GM13976 (cell line): ENCODE measurements at regions not wholly inside any gene's neighbourhood (a gene's known extent, or its start where the extent isn't known, plus 50 kb on each side); places are given as distances from the start of the nearest gene placed in this dataset.
"Not testable (repeated sequence)": the region's sequence is repeated elsewhere in the genome, so short reads cannot be mapped to it uniquely, and the experiment has no call there.

ENCODE experiments used
- DNase-seq: peaks from one replicate; pipeline ENCODE4 v3.0.0; 2012; ENCODE audit warnings: low spot score
- in situ Hi-C: fragments of 300-500 bp; cut with MboI; formaldehyde crosslinking; loops from one replicate; pipeline ENCODE4 v1.12.0; 2022; ENCODE audit warnings: low sequenced_read_pairs, mixed read lengths, inconsistent platforms; ENCODE audit not compliant: unreplicated experiment
- TF ChIP-seq, protein P1 (sequence below): IDR thresholded peaks from 2 replicates; pipeline ENCODE4 v1.5.1; 2012; ENCODE audit warnings: borderline replicate concordance, mild to moderate bottlenecking; ENCODE audit not compliant: insufficient read depth; ENCODE audit errors: extremely low read depth, missing control alignments, control extremely low read depth

DNA sequence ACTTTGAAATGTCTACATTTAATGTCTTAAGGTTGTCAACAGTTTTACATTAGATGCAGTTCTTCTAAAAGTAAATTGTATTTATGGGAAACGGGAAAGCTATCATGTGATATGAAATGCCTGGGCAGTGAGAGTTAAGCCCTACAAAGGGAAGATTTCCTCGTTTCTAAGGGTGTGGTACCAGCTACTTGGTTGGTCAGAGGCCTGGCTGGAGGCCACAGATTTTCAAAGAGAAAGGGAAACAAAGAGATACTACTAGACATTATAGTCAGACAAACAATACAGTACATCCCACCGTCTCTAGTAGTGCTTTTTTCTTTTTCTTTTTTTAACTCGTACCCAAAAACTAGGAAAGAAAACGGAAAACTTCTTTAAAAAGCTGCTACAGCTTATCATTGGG lies 467.8 kb downstream of the PCDH7 start:
- no peak for DNase-seq
- in situ Hi-C loops = no loop called here
- TF ChIP-seq, protein P1, sequence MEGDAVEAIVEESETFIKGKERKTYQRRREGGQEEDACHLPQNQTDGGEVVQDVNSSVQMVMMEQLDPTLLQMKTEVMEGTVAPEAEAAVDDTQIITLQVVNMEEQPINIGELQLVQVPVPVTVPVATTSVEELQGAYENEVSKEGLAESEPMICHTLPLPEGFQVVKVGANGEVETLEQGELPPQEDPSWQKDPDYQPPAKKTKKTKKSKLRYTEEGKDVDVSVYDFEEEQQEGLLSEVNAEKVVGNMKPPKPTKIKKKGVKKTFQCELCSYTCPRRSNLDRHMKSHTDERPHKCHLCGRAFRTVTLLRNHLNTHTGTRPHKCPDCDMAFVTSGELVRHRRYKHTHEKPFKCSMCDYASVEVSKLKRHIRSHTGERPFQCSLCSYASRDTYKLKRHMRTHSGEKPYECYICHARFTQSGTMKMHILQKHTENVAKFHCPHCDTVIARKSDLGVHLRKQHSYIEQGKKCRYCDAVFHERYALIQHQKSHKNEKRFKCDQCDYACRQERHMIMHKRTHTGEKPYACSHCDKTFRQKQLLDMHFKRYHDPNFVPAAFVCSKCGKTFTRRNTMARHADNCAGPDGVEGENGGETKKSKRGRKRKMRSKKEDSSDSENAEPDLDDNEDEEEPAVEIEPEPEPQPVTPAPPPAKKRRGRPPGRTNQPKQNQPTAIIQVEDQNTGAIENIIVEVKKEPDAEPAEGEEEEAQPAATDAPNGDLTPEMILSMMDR = no peak

DNA sequence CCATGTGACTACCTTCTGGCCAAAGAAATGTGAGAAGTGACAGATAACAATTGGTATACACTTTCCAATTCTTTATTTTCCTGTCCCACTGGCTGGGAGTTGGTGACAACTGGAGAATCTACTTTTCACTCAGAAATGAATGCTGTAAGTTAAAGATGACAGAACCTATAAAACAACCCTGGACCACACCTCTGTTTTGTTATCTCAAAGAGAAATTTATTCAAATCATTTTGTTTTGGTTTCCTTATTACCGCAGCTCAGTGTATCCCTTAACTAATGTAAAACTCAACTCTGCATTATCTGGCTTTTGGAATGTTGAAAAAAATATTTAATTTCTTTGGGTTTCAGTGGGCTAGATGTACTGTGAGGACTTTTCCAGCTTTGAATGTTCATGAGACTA lies 469.8 kb downstream of the PCDH7 start:
- TF ChIP-seq, protein P1 = no peak
- no peak for DNase-seq
- in situ Hi-C loops = no loop called here

DNA sequence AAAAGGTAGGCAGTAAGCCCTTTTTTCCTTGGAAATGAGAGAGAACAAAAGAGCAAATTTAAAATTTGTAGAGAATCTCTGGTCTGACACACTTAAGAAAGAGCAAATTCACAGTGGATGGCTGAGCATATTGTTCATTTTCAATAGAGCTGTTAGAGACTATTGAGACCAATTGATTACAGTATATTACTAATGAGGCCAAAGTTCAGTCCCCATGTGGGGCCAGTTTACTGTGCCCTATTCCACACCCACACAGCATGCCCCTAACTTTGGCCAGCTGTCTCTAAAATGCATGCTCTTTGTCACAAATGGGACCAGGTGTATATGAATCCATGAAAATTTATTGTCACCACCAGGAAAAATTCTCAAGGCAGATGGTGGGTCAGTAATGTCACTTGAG lies 470.5 kb downstream of the PCDH7 start:
- DNase-seq = no peak
- TF ChIP-seq, protein P1 = no peak
- in situ Hi-C loops = no loop called here

DNA sequence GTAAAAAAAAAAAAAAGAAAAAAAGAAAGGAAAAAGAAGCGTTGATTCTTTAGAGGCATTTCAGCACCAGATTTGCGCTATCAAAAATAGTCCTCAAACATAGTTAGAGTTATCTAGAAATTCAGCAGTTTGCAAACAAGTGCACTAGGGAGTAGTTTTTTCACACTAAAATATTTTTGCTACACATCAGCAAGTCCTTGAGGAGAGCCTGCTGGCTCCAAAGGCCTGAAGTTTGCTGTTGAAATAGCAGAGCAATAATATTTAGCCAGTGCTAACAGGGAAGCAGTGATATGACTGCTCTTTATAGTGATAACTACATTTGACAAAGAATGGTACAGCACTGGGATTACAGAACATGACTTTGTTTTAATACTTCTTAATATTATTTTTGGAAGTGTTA lies 472.2 kb downstream of the PCDH7 start:
- DNase-seq = no peak
- TF ChIP-seq, protein P1 = no peak
- in situ Hi-C loops = no loop called here

DNA sequence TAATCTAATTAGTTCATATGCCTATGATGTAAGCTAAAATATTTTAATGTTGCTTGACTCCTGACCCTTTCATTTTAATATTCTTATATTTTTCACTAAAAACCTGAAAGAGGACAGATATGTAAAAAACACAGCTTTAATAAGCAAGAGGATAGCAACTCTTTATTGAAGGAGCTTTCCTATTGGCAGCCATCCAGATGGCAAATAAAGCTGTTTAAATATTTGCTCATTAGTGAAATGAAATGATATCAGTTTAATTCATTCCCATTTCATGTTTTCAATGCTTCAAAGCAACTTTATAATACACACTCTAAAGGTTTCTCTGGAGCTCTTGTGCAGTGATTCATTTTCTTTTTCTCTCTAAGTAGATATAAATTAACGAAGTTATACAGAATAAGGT lies 473.4 kb downstream of the PCDH7 start:
- TF ChIP-seq, protein P1 = no peak

DNA sequence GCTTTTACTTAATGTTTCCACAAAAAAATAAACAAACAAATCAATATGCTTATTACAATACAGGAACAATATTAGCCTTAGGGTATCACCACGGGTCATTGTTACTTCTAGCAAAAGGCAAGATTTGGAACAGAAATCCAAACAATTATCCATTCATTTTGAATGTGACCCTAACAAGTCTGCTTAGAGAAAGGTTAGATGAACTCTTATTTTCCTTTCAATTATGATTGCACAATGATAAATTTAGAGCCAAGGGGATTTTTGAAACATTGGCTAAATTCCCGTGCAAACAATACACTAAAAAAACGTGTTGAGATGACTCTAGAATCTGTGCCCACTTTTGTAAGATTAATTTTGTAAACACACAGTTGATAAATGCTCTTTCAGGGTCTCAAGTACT lies 474.7 kb downstream of the PCDH7 start:
- no peak for DNase-seq
- TF ChIP-seq, protein P1 = no peak
- in situ Hi-C loops = no loop called here

More for the DNA sequence above, 473.4 kb downstream of the PCDH7 start:
- no peak for DNase-seq
- in situ Hi-C loops = no loop called here

DNA sequence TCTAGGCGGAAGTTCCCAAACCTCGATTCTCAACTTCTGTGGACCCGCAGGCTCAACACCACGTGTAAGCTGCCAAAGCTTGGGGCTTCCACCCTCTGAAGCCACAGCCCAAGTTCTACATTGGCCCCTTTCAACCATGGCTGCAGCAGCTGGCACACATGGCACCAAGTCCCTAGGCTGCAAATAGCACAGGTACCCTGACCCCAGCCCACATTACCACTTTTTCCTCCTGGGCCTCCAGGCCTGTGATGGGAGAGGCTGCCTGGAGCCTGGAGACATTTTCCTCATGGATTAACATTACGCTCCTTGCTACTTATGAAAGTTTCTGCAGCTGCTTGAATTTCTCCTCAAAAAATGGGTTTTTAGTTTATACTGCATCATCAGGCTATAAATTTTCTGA lies 479.5 kb downstream of the PCDH7 start:
- no peak for DNase-seq
- TF ChIP-seq, protein P1 = no peak
- in situ Hi-C loops = no loop called here

DNA sequence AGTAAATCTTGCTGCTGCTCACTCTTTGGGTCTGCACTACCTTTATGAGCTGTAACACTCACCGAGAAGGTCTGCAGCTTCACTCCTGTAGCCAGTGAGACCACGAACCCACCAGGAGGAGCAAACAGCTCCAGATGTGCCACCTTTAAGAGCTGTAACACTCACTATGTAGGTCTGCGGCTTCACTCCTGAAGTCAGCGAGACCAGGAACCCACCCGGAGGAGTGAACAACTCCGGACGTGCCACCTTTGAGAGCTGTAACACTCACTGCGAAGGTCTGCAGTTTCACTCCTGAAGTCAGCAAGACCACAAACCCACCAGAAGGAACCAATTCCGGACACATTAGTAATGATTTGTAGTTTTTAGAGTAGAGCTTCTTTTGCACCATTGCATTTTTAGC lies 481.9 kb downstream of the PCDH7 start:
- DNase-seq, in situ Hi-C loops: not testable (repeated sequence)
